Neural progenitor cell (in vitro differentiated cells): ENCODE measurements at regions not wholly inside any gene's neighbourhood (a gene's known extent, or its start where the extent isn't known, plus 50 kb on each side); places are given as distances from the start of the nearest gene placed in this dataset.
"Not testable (repeated sequence)": the region's sequence is repeated elsewhere in the genome, so short reads cannot be mapped to it uniquely, and the experiment has no call there.

Experiments
- EZH2 ChIP-seq: fragments of 200-600 bp; sonication (generic); IDR thresholded peaks from 2 replicates; pipeline ENCODE4 v1.6.1; 2017; ENCODE audit warnings: antibody characterized with exemption, mild to moderate bottlenecking, moderate library complexity
- TF ChIP-seq, protein P1 (sequence below): fragments of 200-600 bp; sonication (generic); IDR thresholded peaks from 2 replicates; pipeline ENCODE4 v1.5.1; 2017; ENCODE audit warnings: antibody characterized with exemption, mild to moderate bottlenecking

DNA sequence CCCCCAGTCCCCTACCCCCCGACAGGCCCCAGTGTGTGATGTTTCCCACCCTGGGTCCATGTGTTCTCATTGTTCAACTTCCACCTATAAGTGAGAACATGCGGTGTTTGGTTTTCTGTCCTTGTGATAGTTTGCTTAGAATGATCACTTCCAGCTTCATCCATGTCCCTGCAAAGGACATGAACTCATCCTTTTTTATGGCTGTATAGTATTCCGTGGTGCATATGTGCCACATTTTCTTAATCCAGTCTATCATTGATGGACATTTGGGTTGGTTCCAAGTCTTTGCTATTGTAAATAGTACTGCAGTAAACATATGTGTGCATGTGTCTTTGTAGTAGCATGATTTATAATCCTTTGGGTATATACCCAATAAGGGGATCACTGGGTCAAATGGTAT is 208.2 kb upstream of the NEBL start:
- not testable (repeated sequence) for TF ChIP-seq EZH2
- TF ChIP-seq, protein P1, sequence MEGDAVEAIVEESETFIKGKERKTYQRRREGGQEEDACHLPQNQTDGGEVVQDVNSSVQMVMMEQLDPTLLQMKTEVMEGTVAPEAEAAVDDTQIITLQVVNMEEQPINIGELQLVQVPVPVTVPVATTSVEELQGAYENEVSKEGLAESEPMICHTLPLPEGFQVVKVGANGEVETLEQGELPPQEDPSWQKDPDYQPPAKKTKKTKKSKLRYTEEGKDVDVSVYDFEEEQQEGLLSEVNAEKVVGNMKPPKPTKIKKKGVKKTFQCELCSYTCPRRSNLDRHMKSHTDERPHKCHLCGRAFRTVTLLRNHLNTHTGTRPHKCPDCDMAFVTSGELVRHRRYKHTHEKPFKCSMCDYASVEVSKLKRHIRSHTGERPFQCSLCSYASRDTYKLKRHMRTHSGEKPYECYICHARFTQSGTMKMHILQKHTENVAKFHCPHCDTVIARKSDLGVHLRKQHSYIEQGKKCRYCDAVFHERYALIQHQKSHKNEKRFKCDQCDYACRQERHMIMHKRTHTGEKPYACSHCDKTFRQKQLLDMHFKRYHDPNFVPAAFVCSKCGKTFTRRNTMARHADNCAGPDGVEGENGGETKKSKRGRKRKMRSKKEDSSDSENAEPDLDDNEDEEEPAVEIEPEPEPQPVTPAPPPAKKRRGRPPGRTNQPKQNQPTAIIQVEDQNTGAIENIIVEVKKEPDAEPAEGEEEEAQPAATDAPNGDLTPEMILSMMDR = not testable (repeated sequence)
